ENCODE measurements at regions not wholly inside any gene's neighbourhood (a gene's known extent, or its start where the extent isn't known, plus 50 kb on each side); places are given as distances from the start of the nearest gene placed in this dataset.

DNA sequence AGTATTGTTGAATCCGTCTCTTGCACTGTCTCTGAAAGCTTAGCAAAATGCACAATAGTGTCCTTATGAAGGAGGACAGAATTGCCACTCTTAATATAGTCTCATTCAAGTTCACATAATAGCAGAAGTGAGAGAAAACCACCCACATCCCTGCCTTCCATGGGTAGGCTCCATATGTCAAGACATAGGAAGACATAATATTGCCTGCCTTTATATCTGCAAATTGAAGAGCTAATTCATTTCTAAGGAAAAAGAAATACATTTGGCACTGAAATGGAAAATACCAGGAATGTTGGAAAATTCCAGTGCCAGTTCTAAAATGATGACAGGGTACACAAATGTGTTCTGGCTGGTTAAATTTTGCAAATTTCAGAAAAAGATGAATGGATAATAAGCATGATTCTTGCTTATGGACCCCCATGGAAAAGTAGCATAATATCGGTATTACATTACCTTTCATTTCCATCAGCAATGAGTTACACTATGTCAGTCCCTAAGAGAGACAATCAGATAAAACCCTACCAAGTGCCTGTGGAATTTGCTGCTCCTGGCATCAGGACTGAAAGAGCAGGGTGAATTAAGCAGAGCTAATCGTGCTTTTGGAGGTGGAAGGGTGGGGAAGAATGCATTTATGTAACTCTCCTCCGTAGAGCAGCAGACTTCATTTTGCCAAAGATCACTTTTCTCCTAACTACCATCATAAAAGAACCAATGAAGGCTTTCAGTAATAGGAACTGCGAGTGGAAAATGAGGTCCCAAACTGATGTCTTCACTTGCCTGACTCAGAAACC, 312.6 kb downstream of the FGFR2 start:
- H3K27me3 ChIP-seq = no peaks in the 10 kb centered on the region
- intact Hi-C loops (cut with DNase I; ENCODE audit: low total_unique reads) (no loop called here), in situ Hi-C loops (cut with MboI; ENCODE audit: low pct_ligation_motif_present in 1 of 4, low pct_unique_long_range_greater_than_20kb in 1 of 4, low sequenced_read_pairs in 3 of 4) (no loop called here)
- TF ChIP-seq POLR2AphosphoS5 (IDR thresholded peaks at IDR 0.05) = no peak
- TF ChIP-seq EP300 (IDR thresholded peaks at IDR 0.05; ENCODE audit: low read depth) = no peak
- no peak for TF ChIP-seq POLR2A (IDR thresholded peaks at IDR 0.05)
- TF ChIP-seq, protein P1, sequence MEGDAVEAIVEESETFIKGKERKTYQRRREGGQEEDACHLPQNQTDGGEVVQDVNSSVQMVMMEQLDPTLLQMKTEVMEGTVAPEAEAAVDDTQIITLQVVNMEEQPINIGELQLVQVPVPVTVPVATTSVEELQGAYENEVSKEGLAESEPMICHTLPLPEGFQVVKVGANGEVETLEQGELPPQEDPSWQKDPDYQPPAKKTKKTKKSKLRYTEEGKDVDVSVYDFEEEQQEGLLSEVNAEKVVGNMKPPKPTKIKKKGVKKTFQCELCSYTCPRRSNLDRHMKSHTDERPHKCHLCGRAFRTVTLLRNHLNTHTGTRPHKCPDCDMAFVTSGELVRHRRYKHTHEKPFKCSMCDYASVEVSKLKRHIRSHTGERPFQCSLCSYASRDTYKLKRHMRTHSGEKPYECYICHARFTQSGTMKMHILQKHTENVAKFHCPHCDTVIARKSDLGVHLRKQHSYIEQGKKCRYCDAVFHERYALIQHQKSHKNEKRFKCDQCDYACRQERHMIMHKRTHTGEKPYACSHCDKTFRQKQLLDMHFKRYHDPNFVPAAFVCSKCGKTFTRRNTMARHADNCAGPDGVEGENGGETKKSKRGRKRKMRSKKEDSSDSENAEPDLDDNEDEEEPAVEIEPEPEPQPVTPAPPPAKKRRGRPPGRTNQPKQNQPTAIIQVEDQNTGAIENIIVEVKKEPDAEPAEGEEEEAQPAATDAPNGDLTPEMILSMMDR (IDR thresholded peaks at IDR 0.05) = no peak
- peak overlapping the region; percentile 44 to 77 (median 64) for H3K27ac ChIP-seq
- H3K36me3 ChIP-seq = no peaks in the 10 kb centered on the region
- no peak overlapping the region for H3K4me3 ChIP-seq
- 57 to 61% methylated on average over 3 to 5 of the region's 5 CpGs for WGBS, 2 donors (ENCODE audit: low coverage in 1 of 2)
- DNase-seq = no peak
- no peaks in the 10 kb centered on the region for H3K9me3 ChIP-seq
- H3K4me1 ChIP-seq = peaks cover 0 to 79% (median 25%) of the 10 kb centered on the region in 4 donors

DNA sequence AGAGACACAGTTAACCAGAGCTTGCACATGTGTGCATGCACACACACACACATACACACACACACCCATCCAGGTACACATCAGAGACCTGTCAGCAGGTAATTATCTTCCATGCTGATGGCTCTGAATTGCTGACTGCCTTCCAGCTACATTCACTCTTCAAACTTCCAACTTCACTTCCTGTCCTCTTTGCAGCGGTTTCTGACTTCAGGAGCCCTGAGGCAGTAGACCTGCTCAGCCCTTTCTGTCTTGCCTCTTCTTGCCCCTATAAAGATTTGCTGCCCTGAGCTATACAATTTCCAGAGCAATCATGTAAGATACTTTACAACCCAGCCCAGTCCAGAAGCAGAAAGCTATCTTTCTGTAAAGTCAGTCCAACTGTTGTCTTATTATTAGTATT, 310.2 kb downstream of the FGFR2 start:
- Histone ChIP-seq H3K9me3 (no peaks in the 10 kb centered on the region), H3K36me3 (no peaks in the 10 kb centered on the region), H3K4me3 (no peak overlapping the region), H3K4me1 (peaks cover 5 to 89% (median 39%) of the 10 kb centered on the region in 4 donors), H3K27me3 (no peaks in the 10 kb centered on the region), H3K27ac (peak overlapping the region; percentile 14 to 65 (median 36))
- intact Hi-C loops (cut with DNase I; ENCODE audit: low total_unique reads) = no loop called here
- DNase-seq = no peak
- in situ Hi-C loops (cut with MboI; ENCODE audit: low pct_ligation_motif_present in 1 of 4, low pct_unique_long_range_greater_than_20kb in 1 of 4, low sequenced_read_pairs in 3 of 4) = no loop called here
- WGBS, 2 donors (ENCODE audit: low coverage in 1 of 2) = 36 to 40% methylated on average over 1 of the region's 1 CpG
- no peak for TF ChIP-seq POLR2AphosphoS5 (IDR thresholded peaks at IDR 0.05)
- no peak for TF ChIP-seq EP300 (IDR thresholded peaks at IDR 0.05; ENCODE audit: low read depth)
- TF ChIP-seq, protein P1 (IDR thresholded peaks at IDR 0.05) = no peak
- no peak for TF ChIP-seq POLR2A (IDR thresholded peaks at IDR 0.05)

DNA sequence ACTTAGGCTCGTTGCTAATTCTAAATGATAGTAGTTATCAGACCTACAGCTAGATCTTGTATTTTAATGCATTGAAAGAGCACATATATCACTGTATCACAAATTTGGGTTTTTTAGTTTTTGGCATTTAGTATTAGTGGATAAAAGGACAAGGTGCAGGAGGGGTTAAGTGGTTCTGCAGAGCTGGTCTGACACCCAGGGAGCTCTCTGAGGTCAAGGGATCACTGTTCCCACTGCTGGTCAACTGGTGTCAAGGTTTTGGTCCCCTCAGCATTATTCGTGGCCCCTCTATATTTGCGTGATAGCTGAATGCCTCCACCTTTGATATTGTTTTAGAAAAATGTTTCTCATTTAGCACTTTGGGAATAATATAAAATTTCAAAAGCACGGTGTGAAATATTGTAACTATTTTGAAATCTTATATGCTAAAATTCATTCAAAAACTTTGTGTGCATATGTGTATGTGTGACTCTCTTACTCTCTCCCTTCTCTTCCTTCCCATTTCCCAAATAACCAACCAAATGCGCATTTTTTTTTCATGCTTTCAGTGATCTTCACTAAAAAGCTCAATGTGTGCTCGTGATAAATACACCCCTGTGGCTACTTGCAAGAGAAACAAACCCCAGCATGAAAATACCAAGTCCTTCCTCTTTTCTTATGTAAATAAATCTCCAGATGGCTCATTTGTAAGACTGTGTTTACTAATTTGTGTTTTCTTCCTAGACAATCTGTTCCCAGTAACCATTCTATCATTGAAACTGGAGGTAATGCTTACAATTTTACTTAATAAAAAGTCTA, 309.2 kb downstream of the FGFR2 start:
- intact Hi-C loops (cut with DNase I; ENCODE audit: low total_unique reads) = no loop called here

More for the DNA sequence above, 309.2 kb downstream of the FGFR2 start:
- H3K9me3 ChIP-seq = no peaks in the 10 kb centered on the region
- TF ChIP-seq EP300 (IDR thresholded peaks at IDR 0.05; ENCODE audit: low read depth) (no peak), POLR2A (IDR thresholded peaks at IDR 0.05) (no peak), POLR2AphosphoS5 (IDR thresholded peaks at IDR 0.05) (no peak)
- TF ChIP-seq, protein P1 (IDR thresholded peaks at IDR 0.05) = no peak
- in situ Hi-C loops (cut with MboI; ENCODE audit: low pct_ligation_motif_present in 1 of 4, low pct_unique_long_range_greater_than_20kb in 1 of 4, low sequenced_read_pairs in 3 of 4) = no loop called here
- no peak overlapping the region for H3K4me3 ChIP-seq
- 62 to 63% methylated on average over 5 to 6 of the region's 6 CpGs for WGBS, 2 donors (ENCODE audit: low coverage in 1 of 2)
- H3K4me1 ChIP-seq = peaks cover 9 to 87% (median 37%) of the 10 kb centered on the region in 4 donors
- peak overlapping the region in 1 of 4 donors; percentile 65 for H3K27ac ChIP-seq
- H3K36me3 ChIP-seq = no peaks in the 10 kb centered on the region
- DNase-seq = no peak
- H3K27me3 ChIP-seq = no peaks in the 10 kb centered on the region
